ENCODE measurements at regions not wholly inside any gene's neighbourhood (a gene's known extent, or its start where the extent isn't known, plus 50 kb on each side); places are given as distances from the start of the nearest gene placed in this dataset.

GRCh38 chr16:8260140-8260539, 330.2 kb downstream of the TMEM114 start:
- no peak for TF ChIP-seq CTCF (IDR thresholded peaks at IDR 0.05; ENCODE audit: poor library complexity)
- TF ChIP-seq EZH2 (IDR thresholded peaks at IDR 0.05; ENCODE audit: borderline replicate concordance), result no peak
- no peak for TF ChIP-seq EZH2phosphoT487 (IDR thresholded peaks at IDR 0.05; ENCODE audit: low read depth, severe bottlenecking, unreplicated experiment)
